PC-9 (cell line): ENCODE measurements at regions not wholly inside any gene's neighbourhood (a gene's known extent, or its start where the extent isn't known, plus 50 kb on each side); places are given as distances from the start of the nearest gene placed in this dataset.

Experiments used
- CTCF ChIP-seq: fragments of 200-600 bp; sonication (generic); conservative IDR thresholded peaks from 2 replicates; pipeline ENCODE4 v1.6.1; 2017; ENCODE audit warnings: mixed run types, antibody characterized with exemption, mild to moderate bottlenecking, moderate library complexity
- EZH2 ChIP-seq: fragments of 200-600 bp; sonication (generic); IDR thresholded peaks from 2 replicates; pipeline ENCODE4 v1.8.0; 2017; ENCODE audit warnings: antibody characterized with exemption, low read depth

DNA sequence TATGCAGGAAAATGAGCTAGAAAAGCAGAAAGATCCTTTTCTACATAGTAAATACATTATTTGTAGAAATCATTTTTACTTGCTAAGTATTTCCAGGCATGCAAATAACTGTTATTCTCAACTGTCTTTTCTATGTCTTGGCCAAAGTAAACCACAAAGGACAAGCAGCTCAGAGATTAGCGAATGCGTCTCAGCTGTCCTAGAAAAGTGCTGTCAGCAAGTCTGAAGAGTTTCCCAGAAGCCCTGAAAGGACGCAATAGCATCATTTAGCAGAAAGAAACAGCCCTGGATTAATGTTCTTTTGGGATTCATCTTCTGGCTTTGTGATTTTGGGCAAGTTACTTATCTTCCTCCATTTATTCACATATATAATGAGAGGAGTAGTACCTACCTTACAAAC, 100.3 kb downstream of the ZIC1 start:
- no peak for TF ChIP-seq CTCF
- TF ChIP-seq EZH2 = no peak
